Endothelial cell of umbilical vein (primary cell): ENCODE measurements at regions not wholly inside any gene's neighbourhood (a gene's known extent, or its start where the extent isn't known, plus 50 kb on each side); places are given as distances from the start of the nearest gene placed in this dataset.

ENCODE experiments used
- BruUV-seq: library from RNA; stranded (reverse); fragments of 400-500 nt; replicated peaks from 2 replicates; lab custom pipeline; 2021; lab: Mats Ljungman, UMichigan
- CTCF ChIA-PET: fragments of 300-600, 350-600 bp; sonication (Branson Sonifier 250); formaldehyde crosslinking; loops from one replicate; lab custom pipeline; 2021; ENCODE audit warnings: antibody characterized with exemption, inconsistent platforms; lab: Charles Lee
- POLR2A ChIA-PET: fragments of 300-600, 350-600 bp; sonication (Branson Sonifier 250); formaldehyde crosslinking; loops from one replicate; lab custom pipeline; 2021; ENCODE audit warnings: antibody characterized with exemption, inconsistent platforms; lab: Charles Lee
- DNase-seq: peaks from one replicate; pipeline ENCODE4 v3.0.0-alpha.2; 2011; ENCODE audit warnings: low read depth, low spot score
- FAIRE-seq: peaks from 2 replicates; lab custom pipeline; 2011; peaks lifted over from hg19 to GRCh38; lab: Jason Lieb, UNC
- H2AFZ ChIP-seq: 2 replicates; pipeline ENCODE4 v1.6.0; 2012; ENCODE audit warnings: low read depth, low read length, control low read depth, inconsistent platforms
- H3K27ac ChIP-seq: 2 replicates; pipeline ENCODE4 v1.5.1; 2011; ENCODE audit warnings: low read depth, mild to moderate bottlenecking, control low read depth, low read length, moderate library complexity; ENCODE audit not compliant: insufficient read depth
- H3K27me3 ChIP-seq, 2 experiments: 2 replicates each; pipeline versions ENCODE4 v1.6.0 to v1.6.1; 2011; ENCODE audit warnings: low read length in 2 of 2, mixed read lengths in 1 of 2; ENCODE audit not compliant: control insufficient read depth in 2 of 2, insufficient read depth in 2 of 2
- H3K36me3 ChIP-seq, 2 experiments: 2 replicates in 1 of 2; 3 replicates in 1 of 2; pipeline ENCODE4 v1.5.1; 2011; ENCODE audit warnings: low read length in 2 of 2, mild to moderate bottlenecking in 1 of 2, moderate library complexity in 1 of 2; ENCODE audit not compliant: control insufficient read depth in 2 of 2, insufficient read depth in 2 of 2; ENCODE audit errors: extremely low read depth in 1 of 2
- H3K4me1 ChIP-seq: 3 replicates; pipeline ENCODE4 v1.5.1; 2011; ENCODE audit warnings: mild to moderate bottlenecking, low read length; ENCODE audit not compliant: control insufficient read depth, insufficient read depth; ENCODE audit errors: extremely low read depth
- H3K4me2 ChIP-seq: 2 replicates; pipeline ENCODE4 v1.6.1; 2011; ENCODE audit warnings: low read length, control low read depth, mixed read lengths; ENCODE audit not compliant: insufficient read depth
- H3K4me3 ChIP-seq, 3 experiments: fragments of 200-600 bp in 1 of 3; sonication (generic), shearing (Covaris generic) in 1 of 3; replicated peaks in 1 of 3; 2 replicates each; pipeline ENCODE4 v1.5.1; 2011 to 2016; ENCODE audit warnings: control low read depth in 3 of 3, low read length in 3 of 3, mild to moderate bottlenecking in 2 of 3, inconsistent platforms in 1 of 3, low read depth in 1 of 3, moderate library complexity in 1 of 3; ENCODE audit not compliant: insufficient read depth in 1 of 3
- H3K79me2 ChIP-seq: 2 replicates; pipeline ENCODE4 v1.6.0; 2012; ENCODE audit warnings: low read length, inconsistent platforms; ENCODE audit not compliant: control insufficient read depth, insufficient read depth
- H3K9ac ChIP-seq: replicated peaks from 2 replicates; pipeline ENCODE3; 2011; ENCODE audit warnings: low read length, control low read depth; ENCODE audit not compliant: insufficient read depth; ENCODE audit errors: extremely low read depth
- H3K9me1 ChIP-seq: replicated peaks from 3 replicates; pipeline ENCODE4 v1.6.0; 2011; ENCODE audit warnings: mild to moderate bottlenecking, low read length; ENCODE audit not compliant: control insufficient read depth, insufficient read depth; ENCODE audit errors: extremely low read depth
- H3K9me3 ChIP-seq: replicated peaks from 2 replicates; pipeline ENCODE4 v1.5.1; 2012; ENCODE audit warnings: low read length, inconsistent platforms; ENCODE audit not compliant: control insufficient read depth, insufficient read depth
- H4K20me1 ChIP-seq: replicated peaks from 2 replicates; pipeline ENCODE3; 2011; ENCODE audit warnings: mild to moderate bottlenecking, low read length; ENCODE audit not compliant: control insufficient read depth, insufficient read depth; ENCODE audit errors: extremely low read depth
- EZH2 ChIP-seq: IDR thresholded peaks from 2 replicates; pipeline ENCODE4 v1.6.1; 2012; ENCODE audit warnings: borderline replicate concordance, low read depth, mild to moderate bottlenecking, moderate library complexity, low read length, inconsistent platforms; ENCODE audit not compliant: severe bottlenecking
- FOS ChIP-seq: IDR thresholded peaks from 2 replicates; pipeline ENCODE4 v1.6.1; 2011; ENCODE audit warnings: mild to moderate bottlenecking, low read length, moderate library complexity, borderline replicate concordance; ENCODE audit not compliant: insufficient read depth
- GATA2 ChIP-seq: IDR thresholded peaks from 2 replicates; pipeline ENCODE4 v1.7.0; 2011; ENCODE audit warnings: low read depth, mild to moderate bottlenecking, moderate library complexity, mixed read lengths, low read length; ENCODE audit not compliant: insufficient read length, insufficient read depth
- JUN ChIP-seq: IDR thresholded peaks from 2 replicates; pipeline ENCODE4 v1.6.1; 2011; ENCODE audit warnings: borderline replicate concordance, low read depth; ENCODE audit not compliant: insufficient read length, insufficient read depth
- MYC ChIP-seq: IDR thresholded peaks from one replicate; pipeline ENCODE4 v1.6.1; 2011; ENCODE audit warnings: mild to moderate bottlenecking, low read depth, low read length
- POLR2A ChIP-seq: IDR thresholded peaks from 2 replicates; pipeline ENCODE4 v1.6.1; 2012; ENCODE audit warnings: low read depth, mild to moderate bottlenecking, control low read depth, low read length
- POLR2AphosphoS5 ChIP-seq: IDR thresholded peaks from 2 replicates; pipeline ENCODE4 v1.6.1; 2012; ENCODE audit warnings: low read depth, mild to moderate bottlenecking, control low read depth, low read length, moderate library complexity; ENCODE audit not compliant: insufficient read depth
- dilution Hi-C: fragments of 300-500 bp; cut with MboI; formaldehyde crosslinking; loops from one replicate; pipeline ENCODE4 v1.15.0; 2019; ENCODE audit warnings: low sequenced_read_pairs; ENCODE audit not compliant: extremely low pct_ligation_motif_present
- intact Hi-C: fragments of 100-400 bp; cut with micrococcal nuclease; formaldehyde crosslinking; loops from one replicate; pipeline ENCODE4 v1.10.0; 2022
- TF ChIP-seq, protein P1 (sequence below): IDR thresholded peaks from 2 replicates; pipeline ENCODE4 v1.6.1; 2011; ENCODE audit not compliant: insufficient read depth, insufficient read length
- TF ChIP-seq, protein P2 (sequence below), 2 donors: IDR thresholded peaks; 1 replicate in 1 of 2; 2 replicates in 1 of 2; pipeline ENCODE4 v1.5.1; 2011; ENCODE audit warnings: low read length in 2 of 2, mild to moderate bottlenecking in 2 of 2, moderate library complexity in 2 of 2, control low read depth in 1 of 2, inconsistent platforms in 1 of 2, low read depth in 1 of 2; ENCODE audit not compliant: insufficient read depth in 1 of 2; ENCODE audit errors: extremely low read depth in 1 of 2

DNA sequence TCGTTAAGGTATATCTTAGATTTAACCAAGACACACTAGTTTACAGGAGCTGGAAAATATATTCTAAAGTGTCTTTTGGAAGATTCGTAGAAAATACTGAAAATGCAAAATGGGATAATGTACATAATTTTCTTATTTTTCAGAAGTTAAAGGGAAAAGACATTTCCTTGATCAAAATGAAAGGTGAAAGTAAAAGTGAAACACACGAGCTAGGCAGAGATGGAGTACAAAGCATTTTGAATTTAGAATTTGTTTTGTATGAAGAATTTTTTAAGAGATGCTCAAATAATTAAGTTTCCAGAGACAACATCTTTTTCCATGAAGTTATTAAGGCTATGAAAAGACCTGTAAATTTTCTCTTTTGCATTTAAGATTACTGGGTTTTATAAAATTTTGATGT, 2192.6 kb upstream of the AGA start:
- intact Hi-C loops, result no loop called here
- TF ChIP-seq, protein P1, sequence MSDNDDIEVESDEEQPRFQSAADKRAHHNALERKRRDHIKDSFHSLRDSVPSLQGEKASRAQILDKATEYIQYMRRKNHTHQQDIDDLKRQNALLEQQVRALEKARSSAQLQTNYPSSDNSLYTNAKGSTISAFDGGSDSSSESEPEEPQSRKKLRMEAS, result no peak
- no peak for TF ChIP-seq MYC
- no peak for TF ChIP-seq FOS
- TF ChIP-seq, protein P2, sequence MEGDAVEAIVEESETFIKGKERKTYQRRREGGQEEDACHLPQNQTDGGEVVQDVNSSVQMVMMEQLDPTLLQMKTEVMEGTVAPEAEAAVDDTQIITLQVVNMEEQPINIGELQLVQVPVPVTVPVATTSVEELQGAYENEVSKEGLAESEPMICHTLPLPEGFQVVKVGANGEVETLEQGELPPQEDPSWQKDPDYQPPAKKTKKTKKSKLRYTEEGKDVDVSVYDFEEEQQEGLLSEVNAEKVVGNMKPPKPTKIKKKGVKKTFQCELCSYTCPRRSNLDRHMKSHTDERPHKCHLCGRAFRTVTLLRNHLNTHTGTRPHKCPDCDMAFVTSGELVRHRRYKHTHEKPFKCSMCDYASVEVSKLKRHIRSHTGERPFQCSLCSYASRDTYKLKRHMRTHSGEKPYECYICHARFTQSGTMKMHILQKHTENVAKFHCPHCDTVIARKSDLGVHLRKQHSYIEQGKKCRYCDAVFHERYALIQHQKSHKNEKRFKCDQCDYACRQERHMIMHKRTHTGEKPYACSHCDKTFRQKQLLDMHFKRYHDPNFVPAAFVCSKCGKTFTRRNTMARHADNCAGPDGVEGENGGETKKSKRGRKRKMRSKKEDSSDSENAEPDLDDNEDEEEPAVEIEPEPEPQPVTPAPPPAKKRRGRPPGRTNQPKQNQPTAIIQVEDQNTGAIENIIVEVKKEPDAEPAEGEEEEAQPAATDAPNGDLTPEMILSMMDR (IDR thresholded peaks at IDR 0.05; ENCODE audit: extremely low read depth in 1 of 2, insufficient read depth in 1 of 2, low read depth in 1 of 2, low read length in 2 of 2), result no peak
- no peak for TF ChIP-seq POLR2A
- TF ChIP-seq POLR2AphosphoS5, result no peak
- no peak for TF ChIP-seq GATA2
- no peak for TF ChIP-seq EZH2
- TF ChIP-seq JUN, result no peak
- BruUV-seq, result no TSS peak
- no peaks in the 10 kb centered on the region for H3K4me1 ChIP-seq
- no peak overlapping the region for H3K9ac ChIP-seq
- H3K4me3 ChIP-seq, result no peak overlapping the region
- no peaks in the 10 kb centered on the region for H3K36me3 ChIP-seq
- DNase-seq (no peak), FAIRE-seq (no peak)
- no peaks in the 10 kb centered on the region for H4K20me1 ChIP-seq
- H3K79me2 ChIP-seq, result no peaks in the 10 kb centered on the region
- H2AFZ ChIP-seq, result no peak overlapping the region
- no peaks in the 10 kb centered on the region for H3K9me1 ChIP-seq
- H3K27me3 ChIP-seq, result no peaks in the 10 kb centered on the region
- ChIA-PET POLR2A (no interaction called here), CTCF (no interaction called here)
- dilution Hi-C loops, result no loop called here
- H3K9me3 ChIP-seq, result peaks cover 2% of the 10 kb centered on the region
- H3K4me2 ChIP-seq, result no peak overlapping the region
- no peak overlapping the region for H3K27ac ChIP-seq
